ENCODE measurements at regions not wholly inside any gene's neighbourhood (a gene's known extent, or its start where the extent isn't known, plus 50 kb on each side); places are given as distances from the start of the nearest gene placed in this dataset.

GRCh38 chr2:8258406-8258805 lies 423.4 kb upstream of the ID2 start:
- Histone ChIP-seq H3K36me3 (replicated peaks in 1 of 2; ENCODE audit: control insufficient read depth in 1 of 2, insufficient read depth in 2 of 2, low read length in 2 of 2) (no peaks in the 10 kb centered on the region), H3K9me3 (replicated peaks in 1 of 2; ENCODE audit: control insufficient read depth in 1 of 2, insufficient read depth in 1 of 2, low read length in 2 of 2) (no peaks in the 10 kb centered on the region), H3K4me3 (replicated peaks in 1 of 3; ENCODE audit: low read depth in 2 of 3, low read length in 3 of 3) (no peak overlapping the region), H3K79me2 (ENCODE audit: insufficient read depth, low read length) (no peaks in the 10 kb centered on the region), H4K20me1 (ENCODE audit: insufficient read depth, low read length) (no peaks in the 10 kb centered on the region), H3K4me2 (replicated peaks; ENCODE audit: extremely low read depth, low read length, poor library complexity, severe bottlenecking) (no peak overlapping the region), H2AFZ (ENCODE audit: insufficient read depth, low read depth, low read length, poor library complexity, severe bottlenecking) (no peak overlapping the region), H3K27me3 (ENCODE audit: control insufficient read depth in 2 of 2, insufficient read depth in 2 of 2, low read length in 2 of 2) (no peaks in the 10 kb centered on the region), H3K27ac (ENCODE audit: low read depth in 1 of 2, low read length in 2 of 2) (no peak overlapping the region), H3K9ac (ENCODE audit: insufficient read depth, low read length, poor library complexity, severe bottlenecking) (no peak overlapping the region), H3K4me1 (ENCODE audit: control insufficient read depth in 1 of 2, insufficient read depth in 2 of 2, low read length in 2 of 2) (peaks cover 17 to 20% of the 10 kb centered on the region in 2 donors)
- peak overlapping the region in 1 of 7 donors; percentile 41 for H3K27ac Mint-ChIP-seq
- peaks cover 0 to 2% (median 0%) of the 10 kb centered on the region in 3 donors for H3K27me3 Mint-ChIP-seq (ENCODE audit: low read depth in 3 of 3)
- intact Hi-C loops (cut with micrococcal nuclease): no loop called here
- no peak for DNase-seq
- H3K36me3 Mint-ChIP-seq: peaks cover 0 to 1% of the 10 kb centered on the region in 2 donors
- H3K4me3 Mint-ChIP-seq: no peak overlapping the region
- no peaks in the 10 kb centered on the region for H3K9me3 Mint-ChIP-seq
- TF ChIP-seq, protein P1, sequence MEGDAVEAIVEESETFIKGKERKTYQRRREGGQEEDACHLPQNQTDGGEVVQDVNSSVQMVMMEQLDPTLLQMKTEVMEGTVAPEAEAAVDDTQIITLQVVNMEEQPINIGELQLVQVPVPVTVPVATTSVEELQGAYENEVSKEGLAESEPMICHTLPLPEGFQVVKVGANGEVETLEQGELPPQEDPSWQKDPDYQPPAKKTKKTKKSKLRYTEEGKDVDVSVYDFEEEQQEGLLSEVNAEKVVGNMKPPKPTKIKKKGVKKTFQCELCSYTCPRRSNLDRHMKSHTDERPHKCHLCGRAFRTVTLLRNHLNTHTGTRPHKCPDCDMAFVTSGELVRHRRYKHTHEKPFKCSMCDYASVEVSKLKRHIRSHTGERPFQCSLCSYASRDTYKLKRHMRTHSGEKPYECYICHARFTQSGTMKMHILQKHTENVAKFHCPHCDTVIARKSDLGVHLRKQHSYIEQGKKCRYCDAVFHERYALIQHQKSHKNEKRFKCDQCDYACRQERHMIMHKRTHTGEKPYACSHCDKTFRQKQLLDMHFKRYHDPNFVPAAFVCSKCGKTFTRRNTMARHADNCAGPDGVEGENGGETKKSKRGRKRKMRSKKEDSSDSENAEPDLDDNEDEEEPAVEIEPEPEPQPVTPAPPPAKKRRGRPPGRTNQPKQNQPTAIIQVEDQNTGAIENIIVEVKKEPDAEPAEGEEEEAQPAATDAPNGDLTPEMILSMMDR (IDR thresholded peaks at IDR 0.05): no peak
- WGBS (ENCODE audit: insufficient coverage): 97% methylated on average over 3 of the region's 4 CpGs
- H3K4me1 Mint-ChIP-seq: peaks cover 17% of the 10 kb centered on the region

DNA sequence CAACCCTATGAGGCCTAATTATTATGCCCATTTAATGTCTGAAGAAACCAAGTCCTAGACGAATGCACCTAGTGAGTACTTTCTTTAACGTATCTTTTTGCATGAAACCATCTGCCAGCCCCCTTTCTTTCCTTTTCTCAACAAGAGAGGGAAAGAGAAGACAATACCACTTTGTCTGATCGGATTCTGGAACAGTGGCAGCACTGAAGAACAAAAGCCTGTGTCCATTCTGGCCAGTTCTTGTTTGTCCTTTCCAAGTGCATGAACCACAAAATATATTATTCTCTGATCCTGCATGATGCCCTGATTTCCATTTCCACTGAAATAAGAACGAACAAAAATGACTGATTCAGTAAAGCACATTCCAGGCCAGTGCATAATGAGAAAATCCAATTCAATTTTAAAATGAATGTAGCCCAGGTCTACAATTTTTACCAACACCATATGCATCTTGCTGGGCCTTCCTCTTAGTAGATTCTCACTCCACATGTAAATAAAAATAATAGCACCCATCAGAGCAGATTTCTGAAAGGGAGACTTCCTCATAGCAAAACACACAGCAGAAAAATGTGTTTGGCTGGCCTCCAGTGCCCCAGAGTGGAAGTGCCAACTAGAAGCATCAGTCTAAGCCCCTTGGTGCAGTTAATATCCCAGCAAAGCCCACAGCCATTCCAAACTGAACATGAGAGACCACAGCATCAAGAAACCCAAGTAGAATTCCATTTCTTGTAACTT lies 422.6 kb upstream of the ID2 start:
- H3K4me1 Mint-ChIP-seq: peaks cover 17% of the 10 kb centered on the region
- H3K27ac Mint-ChIP-seq: peak overlapping the region in 1 of 7 donors; percentile 12
- no peaks in the 10 kb centered on the region for H3K9me3 ChIP-seq (replicated peaks in 1 of 2; ENCODE audit: control insufficient read depth in 1 of 2, insufficient read depth in 1 of 2, low read length in 2 of 2)
- H3K9ac ChIP-seq (ENCODE audit: insufficient read depth, low read length, poor library complexity, severe bottlenecking): no peak overlapping the region
- no peaks in the 10 kb centered on the region for H3K79me2 ChIP-seq (ENCODE audit: insufficient read depth, low read length)
- peak; percentile 47 to 56 (median 51) for DNase-seq
- no peak overlapping the region for H2AFZ ChIP-seq (ENCODE audit: insufficient read depth, low read depth, low read length, poor library complexity, severe bottlenecking)
- intact Hi-C loops (cut with micrococcal nuclease): no loop called here
- WGBS (ENCODE audit: insufficient coverage): 93% methylated on average over 3 of the region's 4 CpGs
- no peaks in the 10 kb centered on the region for H3K9me3 Mint-ChIP-seq
- no peaks in the 10 kb centered on the region for H3K36me3 ChIP-seq (replicated peaks in 1 of 2; ENCODE audit: control insufficient read depth in 1 of 2, insufficient read depth in 2 of 2, low read length in 2 of 2)
- H3K4me1 ChIP-seq (ENCODE audit: control insufficient read depth in 1 of 2, insufficient read depth in 2 of 2, low read length in 2 of 2): peaks cover 17 to 20% of the 10 kb centered on the region in 2 donors
- TF ChIP-seq, protein P1 (IDR thresholded peaks at IDR 0.05): peak; percentile 26
- H3K4me3 Mint-ChIP-seq: no peak overlapping the region
- H3K27ac ChIP-seq (ENCODE audit: low read depth in 1 of 2, low read length in 2 of 2): peak overlapping the region in 1 of 2 donors; percentile 1
- peaks cover 0 to 1% of the 10 kb centered on the region in 2 donors for H3K36me3 Mint-ChIP-seq
- no peaks in the 10 kb centered on the region for H4K20me1 ChIP-seq (ENCODE audit: insufficient read depth, low read length)
- H3K4me2 ChIP-seq (replicated peaks; ENCODE audit: extremely low read depth, low read length, poor library complexity, severe bottlenecking): no peak overlapping the region
- H3K27me3 ChIP-seq (ENCODE audit: control insufficient read depth in 2 of 2, insufficient read depth in 2 of 2, low read length in 2 of 2): no peaks in the 10 kb centered on the region
- no peak overlapping the region for H3K4me3 ChIP-seq (replicated peaks in 1 of 3; ENCODE audit: low read depth in 2 of 3, low read length in 3 of 3)
- peaks cover 0 to 2% (median 0%) of the 10 kb centered on the region in 3 donors for H3K27me3 Mint-ChIP-seq (ENCODE audit: low read depth in 3 of 3)

Measured in CD14-positive monocyte (primary cell).